ENCODE measurements at regions not wholly inside any gene's neighbourhood (a gene's known extent, or its start where the extent isn't known, plus 50 kb on each side); places are given as distances from the start of the nearest gene placed in this dataset.

GRCh38 chr14:32021341-32021740 is 55.8 kb upstream of the ARHGAP5 start:
- no peak for DNase-seq (ENCODE audit: extremely low read depth, low read depth)
- TF ChIP-seq CTCF (IDR thresholded peaks at IDR 0.05; ENCODE audit: low read depth, low read length), result no peak

DNA sequence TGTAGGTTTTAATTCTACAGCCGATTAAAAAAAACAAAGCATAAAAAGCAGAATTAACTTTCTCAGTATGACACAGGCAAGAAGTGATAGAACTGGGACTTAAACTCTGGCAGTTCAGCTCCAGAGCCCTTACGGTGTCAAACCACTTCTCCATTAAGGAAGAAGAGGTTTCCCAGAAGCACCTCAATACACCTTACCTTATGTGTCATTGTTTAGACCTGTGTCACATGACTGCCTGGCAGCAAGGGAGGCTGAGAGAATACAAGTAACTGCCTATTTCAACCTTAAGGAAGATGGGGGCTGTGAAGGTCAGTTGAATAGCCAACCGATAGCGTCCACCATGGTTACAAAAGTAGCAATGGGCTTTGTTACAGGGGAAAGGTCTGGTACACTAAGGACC is 54.6 kb upstream of the ARHGAP5 start:
- DNase-seq (ENCODE audit: extremely low read depth, low read depth), result no peak
- TF ChIP-seq CTCF (IDR thresholded peaks at IDR 0.05; ENCODE audit: low read depth, low read length), result no peak

DNA sequence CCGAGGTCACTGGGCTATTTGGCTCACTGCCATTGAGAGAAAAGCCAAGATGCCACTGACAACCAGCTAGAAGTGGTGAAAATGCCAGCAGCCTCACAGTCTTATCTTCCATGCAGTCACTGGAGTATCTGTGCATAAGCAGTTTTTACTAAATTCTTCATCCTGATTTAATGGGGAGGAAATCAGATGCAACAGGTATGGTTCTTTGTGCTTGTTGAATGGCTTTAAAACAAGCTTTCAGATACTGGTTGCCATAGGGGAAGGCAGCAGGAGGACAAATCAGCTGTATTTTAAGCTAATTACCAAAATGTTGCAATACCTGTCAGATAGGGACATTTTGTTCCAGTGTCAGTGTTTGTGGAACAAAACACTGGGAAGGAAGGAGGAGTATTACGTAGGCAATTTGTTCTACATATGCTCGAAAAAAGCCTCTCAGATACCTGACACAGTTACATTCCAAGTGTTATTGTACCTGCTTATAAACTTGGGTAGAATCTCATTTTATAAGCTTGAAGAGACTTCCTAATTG is 54.1 kb upstream of the ARHGAP5 start:
- TF ChIP-seq CTCF (IDR thresholded peaks at IDR 0.05; ENCODE audit: low read depth, low read length), result no peak
- DNase-seq (ENCODE audit: extremely low read depth, low read depth), result no peak

DNA sequence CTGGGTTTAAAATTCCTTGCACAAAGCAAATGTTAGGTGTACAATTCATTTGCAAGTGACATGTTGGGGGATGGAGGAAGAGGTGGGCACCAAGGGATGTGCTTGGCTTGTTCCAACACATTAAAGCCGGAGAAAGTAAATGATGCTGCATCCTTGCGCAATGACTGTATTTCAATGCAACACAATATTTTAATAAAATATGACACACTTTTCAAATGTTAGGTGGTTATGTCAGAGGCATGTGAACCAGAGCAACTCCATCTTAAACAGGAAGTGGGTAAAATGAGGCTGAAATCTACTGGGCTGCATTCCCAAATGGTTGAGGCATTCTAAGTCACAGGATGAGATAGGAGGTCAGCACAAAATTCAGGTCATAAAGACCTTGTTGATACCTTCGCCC is 53.6 kb upstream of the ARHGAP5 start:
- TF ChIP-seq CTCF (IDR thresholded peaks at IDR 0.05; ENCODE audit: low read depth, low read length), result no peak
- DNase-seq (ENCODE audit: extremely low read depth, low read depth), result no peak

DNA sequence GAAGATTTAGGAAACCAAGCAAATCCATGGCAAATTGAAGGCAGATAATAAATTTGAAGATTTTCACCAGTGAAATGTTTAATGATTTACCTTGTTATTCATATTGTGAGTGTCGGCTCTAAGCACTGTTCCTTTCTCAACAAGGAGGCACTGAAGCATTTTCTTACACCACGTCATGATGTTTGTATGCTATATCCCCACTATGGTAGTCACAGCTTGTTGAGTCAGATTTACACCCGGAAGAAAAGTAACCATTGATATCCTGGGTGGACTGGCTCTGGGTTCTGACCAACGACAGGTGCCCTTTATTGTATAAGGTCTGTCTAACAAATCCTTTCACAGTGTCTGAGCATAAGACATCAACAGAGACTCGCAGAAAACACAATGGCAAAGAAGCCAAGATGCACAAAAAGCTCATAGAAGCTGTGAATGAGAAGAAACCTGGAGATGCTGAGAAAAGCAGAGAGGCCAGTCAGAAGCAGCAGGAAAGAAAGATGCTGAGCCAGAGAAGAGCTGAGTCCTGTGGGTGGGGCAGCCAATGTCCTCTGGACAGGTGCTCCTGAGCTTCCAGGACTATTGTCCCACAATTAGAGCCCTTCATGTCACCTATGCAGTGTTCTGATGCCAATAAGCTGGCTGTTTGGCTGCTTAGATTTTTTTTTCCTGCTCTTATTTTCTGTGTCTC is 49.7 kb upstream of the ARHGAP5 start:
- TF ChIP-seq CTCF (IDR thresholded peaks at IDR 0.05; ENCODE audit: low read depth, low read length), result no peak
- DNase-seq (ENCODE audit: extremely low read depth, low read depth), result no peak
